SKM-1 treated with dmso at 0.1 percent for 144 hours (cell line): ENCODE measurements at regions not wholly inside any gene's neighbourhood (a gene's known extent, or its start where the extent isn't known, plus 50 kb on each side); places are given as distances from the start of the nearest gene placed in this dataset.
A peak's percentile ranks its signal among the peaks of the same experiment; 100 is the strongest.
"Not testable (repeated sequence)": the region's sequence is repeated elsewhere in the genome, so short reads cannot be mapped to it uniquely, and the experiment has no call there.

Experiments used
- DNase-seq: peaks from one replicate; lab custom pipeline; 2025; ENCODE audit not compliant: unreplicated experiment; lab: John Stamatoyannopoulos, UW

DNA sequence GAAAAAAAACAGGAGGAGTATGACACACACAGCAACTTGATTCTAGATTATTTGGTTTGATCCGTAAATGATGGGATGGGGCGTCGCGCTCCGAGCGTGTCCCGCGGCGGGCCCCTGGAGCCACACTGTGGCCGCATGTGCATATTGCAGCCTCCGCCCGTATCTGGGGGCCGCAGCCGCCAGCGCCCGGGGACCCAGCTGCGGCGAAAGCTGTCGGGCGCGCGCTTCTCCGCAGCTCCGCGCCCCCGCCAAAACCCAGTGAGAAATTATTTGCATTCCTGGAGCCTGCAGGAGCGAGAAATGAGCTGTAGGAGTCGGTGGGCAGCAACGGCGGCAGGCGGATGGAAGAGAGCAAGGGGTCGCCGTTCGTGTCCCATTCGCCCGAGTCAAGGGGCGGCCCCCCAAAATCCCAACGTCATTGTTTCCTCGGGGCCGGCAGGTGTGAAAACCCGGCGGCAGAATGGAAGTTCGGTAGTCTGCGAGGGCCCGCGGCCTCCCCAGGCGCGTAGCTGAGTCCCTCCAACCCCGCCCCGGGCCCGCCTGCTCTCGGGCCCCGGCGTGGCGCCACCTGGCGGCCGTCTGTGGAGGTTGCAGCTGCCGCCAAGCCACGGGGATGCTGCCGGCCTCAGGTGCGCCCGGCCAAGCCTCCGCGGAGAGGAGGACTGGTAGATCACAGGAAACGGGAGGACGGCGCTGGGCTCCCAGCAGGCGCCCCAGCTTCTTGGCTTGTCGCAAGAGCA, 86.8 kb downstream of the FAM72B start:
- DNase-seq = peak; percentile 17

GRCh38 chr1:121097867-121098215, 86.3 kb downstream of the FAM72B start:
- not testable (repeated sequence) for DNase-seq

- DNase-seq = not testable (repeated sequence)
Observed at GRCh38 chr1:121109025-121109424, 75.1 kb downstream of the FAM72B start.

DNA sequence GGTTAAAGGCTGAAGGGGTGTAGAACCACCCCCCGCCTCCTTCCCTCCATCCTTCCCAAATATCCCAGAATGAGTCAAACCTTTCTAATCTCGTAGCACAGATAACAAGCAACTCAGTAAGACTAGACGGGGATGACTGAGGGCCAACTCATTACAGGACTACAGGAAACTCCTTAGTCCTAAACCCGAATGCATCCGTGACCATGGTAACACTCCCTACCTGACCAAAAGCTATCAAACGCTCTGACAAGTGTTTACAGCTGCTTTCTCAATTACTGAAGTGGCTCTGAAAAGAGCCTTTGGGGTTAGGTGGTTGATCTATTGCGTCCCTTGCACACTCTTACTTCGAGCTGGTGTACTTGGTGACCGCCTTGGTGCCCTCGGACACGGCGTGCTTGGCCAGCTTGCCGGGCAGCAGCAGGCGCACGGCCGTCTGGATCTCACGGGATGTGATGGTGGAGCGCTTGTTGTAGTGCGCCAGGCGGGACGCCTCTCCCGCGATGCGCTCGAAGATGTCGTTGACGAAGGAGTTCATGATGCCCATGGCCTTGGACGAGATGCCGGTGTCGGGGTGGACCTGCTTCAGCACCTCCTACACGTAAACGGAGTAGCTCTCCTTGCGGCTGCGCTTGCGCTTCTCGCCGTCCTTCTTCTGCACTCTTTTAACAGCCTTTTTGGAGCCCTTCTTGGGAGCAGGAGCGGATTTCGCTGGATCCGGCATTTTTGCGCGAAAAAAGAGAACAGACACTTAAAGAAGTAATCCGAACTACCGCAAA, 67.4 kb downstream of the FAM72B start:
- DNase-seq = not testable (repeated sequence)

DNA sequence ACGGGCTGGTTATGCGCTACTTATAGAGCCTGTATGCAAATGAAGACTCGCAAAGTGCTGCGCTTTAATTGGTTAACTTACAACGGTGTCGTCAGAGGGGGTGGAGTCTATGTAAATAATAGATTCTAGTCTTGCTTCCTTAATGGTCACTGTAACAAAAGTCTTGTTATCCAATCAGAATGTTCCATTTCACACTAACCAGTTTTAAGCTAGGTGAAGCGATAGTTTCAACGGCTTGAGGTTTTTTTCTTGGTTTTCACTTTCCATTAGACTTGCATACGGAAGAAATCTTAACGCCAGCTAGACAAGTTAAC, 66.9 kb downstream of the FAM72B start:
- not testable (repeated sequence) for DNase-seq

DNA sequence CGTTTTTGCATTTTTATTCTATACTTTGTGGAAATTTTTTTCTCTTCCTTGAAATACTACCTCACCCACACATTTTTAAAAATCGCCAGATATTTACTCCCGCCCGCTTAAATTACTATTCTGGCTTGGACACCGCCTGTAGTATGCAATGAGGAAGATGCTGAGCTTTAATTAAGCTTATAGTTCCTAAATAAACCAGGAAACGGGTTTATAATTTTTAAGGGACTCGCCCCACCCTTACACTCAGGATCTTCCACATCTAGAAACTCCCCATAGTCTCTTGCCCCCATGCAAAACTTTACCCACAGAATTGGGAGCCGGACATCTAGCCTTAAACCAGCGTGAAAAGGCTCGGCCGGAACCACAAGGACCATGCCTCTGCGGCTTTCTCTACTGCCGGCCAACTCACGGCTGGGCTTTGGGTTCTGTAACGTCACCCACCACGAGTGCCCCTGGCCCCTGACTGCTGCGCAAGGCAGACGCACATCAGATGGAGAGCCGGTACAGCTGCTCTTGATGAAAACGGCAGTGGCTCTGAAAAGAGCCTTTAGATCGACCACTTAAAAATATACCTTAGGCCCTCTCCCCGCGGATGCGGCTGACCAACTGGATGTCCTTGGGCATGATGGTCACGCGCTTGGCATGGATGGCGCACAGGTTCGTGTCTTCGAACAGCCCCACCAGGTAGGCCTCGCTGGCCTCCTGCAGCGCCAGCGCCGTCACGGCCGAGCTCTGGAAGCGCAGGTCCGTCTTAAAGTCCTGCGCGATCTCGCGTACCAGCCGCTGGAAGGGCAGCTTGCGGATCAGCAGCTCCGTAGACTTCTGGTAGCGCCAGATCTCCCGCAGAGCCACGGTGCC, 66.3 kb downstream of the FAM72B start:
- DNase-seq = not testable (repeated sequence)
